Left lung (tissue), 4 donors: ENCODE measurements at regions not wholly inside any gene's neighbourhood (a gene's known extent, or its start where the extent isn't known, plus 50 kb on each side); places are given as distances from the start of the nearest gene placed in this dataset.

ENCODE experiments used
- ATAC-seq: fragments of 200-7000 bp; cut with Tn5 transposase; one replicate; pipeline ENCODE4 v1.9.1; 2020; ENCODE audit warnings: moderate library complexity
- DNase-seq, 4 donors: peaks; one replicate each; pipeline ENCODE4 v3.0.0-alpha.2; 2013 to 2020
- H3K27ac ChIP-seq, 2 donors: fragments of 200-600 bp; sonication (generic) in 1 of 2; one replicate each; pipeline versions ENCODE4 v1.5.0 to v1.8.0; 2020 to 2021
- H3K27me3 ChIP-seq, 2 donors: fragments of 200-600 bp; sonication (generic) in 1 of 2; one replicate each; pipeline versions ENCODE4 v1.5.0 to v1.8.0; 2020 to 2021
- H3K36me3 ChIP-seq, 2 donors: fragments of 200-600 bp; sonication (generic) in 1 of 2; one replicate each; pipeline versions ENCODE4 v1.5.0 to v1.8.0; 2020 to 2021
- H3K4me1 ChIP-seq, 2 donors: fragments of 200-600 bp; one replicate each; pipeline ENCODE4 v1.8.0; 2021
- H3K4me3 ChIP-seq, 2 donors: fragments of 200-600 bp; sonication (generic) in 1 of 2; one replicate each; pipeline versions ENCODE4 v1.5.0 to v1.8.0; 2020 to 2021; ENCODE audit warnings: mild to moderate bottlenecking in 1 of 2
- H3K9me3 ChIP-seq, 2 donors: fragments of 200-600 bp; sonication (generic) in 1 of 2; one replicate each; pipeline versions ENCODE4 v1.5.0 to v1.8.0; 2020 to 2021
- intact Hi-C, 2 donors: fragments of 100-400 bp; cut with DNase I; formaldehyde crosslinking; loops; one replicate each; pipeline versions ENCODE4 v1.11.2 to v1.14.2; 2022
- TF ChIP-seq, protein P1 (sequence below), 2 donors: fragments of 200-600 bp; sonication (generic) in 1 of 2; IDR thresholded peaks; one replicate each; pipeline versions ENCODE4 v1.5.0 to v1.8.0; 2021; ENCODE audit warnings: antibody characterized with exemption in 2 of 2
- donor health status: DM: no; HTN: yes; CAD: no.
- donor health status: DM: no; HTN: no; CAD: no.

GRCh38 chr13:33383724-33384577 lies 98.4 kb upstream of the STARD13 start:
- no peaks in the 10 kb centered on the region for H3K4me1 ChIP-seq
- DNase-seq (no peak), ATAC-seq (peak; percentile 70)
- no peaks in the 10 kb centered on the region for H3K9me3 ChIP-seq
- no peak overlapping the region for H3K4me3 ChIP-seq
- TF ChIP-seq, protein P1, sequence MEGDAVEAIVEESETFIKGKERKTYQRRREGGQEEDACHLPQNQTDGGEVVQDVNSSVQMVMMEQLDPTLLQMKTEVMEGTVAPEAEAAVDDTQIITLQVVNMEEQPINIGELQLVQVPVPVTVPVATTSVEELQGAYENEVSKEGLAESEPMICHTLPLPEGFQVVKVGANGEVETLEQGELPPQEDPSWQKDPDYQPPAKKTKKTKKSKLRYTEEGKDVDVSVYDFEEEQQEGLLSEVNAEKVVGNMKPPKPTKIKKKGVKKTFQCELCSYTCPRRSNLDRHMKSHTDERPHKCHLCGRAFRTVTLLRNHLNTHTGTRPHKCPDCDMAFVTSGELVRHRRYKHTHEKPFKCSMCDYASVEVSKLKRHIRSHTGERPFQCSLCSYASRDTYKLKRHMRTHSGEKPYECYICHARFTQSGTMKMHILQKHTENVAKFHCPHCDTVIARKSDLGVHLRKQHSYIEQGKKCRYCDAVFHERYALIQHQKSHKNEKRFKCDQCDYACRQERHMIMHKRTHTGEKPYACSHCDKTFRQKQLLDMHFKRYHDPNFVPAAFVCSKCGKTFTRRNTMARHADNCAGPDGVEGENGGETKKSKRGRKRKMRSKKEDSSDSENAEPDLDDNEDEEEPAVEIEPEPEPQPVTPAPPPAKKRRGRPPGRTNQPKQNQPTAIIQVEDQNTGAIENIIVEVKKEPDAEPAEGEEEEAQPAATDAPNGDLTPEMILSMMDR (IDR thresholded peaks at IDR 0.05) = no peak
- intact Hi-C loops = no loop called here
- no peaks in the 10 kb centered on the region for H3K36me3 ChIP-seq
- no peaks in the 10 kb centered on the region for H3K27me3 ChIP-seq
- no peak overlapping the region for H3K27ac ChIP-seq

DNA sequence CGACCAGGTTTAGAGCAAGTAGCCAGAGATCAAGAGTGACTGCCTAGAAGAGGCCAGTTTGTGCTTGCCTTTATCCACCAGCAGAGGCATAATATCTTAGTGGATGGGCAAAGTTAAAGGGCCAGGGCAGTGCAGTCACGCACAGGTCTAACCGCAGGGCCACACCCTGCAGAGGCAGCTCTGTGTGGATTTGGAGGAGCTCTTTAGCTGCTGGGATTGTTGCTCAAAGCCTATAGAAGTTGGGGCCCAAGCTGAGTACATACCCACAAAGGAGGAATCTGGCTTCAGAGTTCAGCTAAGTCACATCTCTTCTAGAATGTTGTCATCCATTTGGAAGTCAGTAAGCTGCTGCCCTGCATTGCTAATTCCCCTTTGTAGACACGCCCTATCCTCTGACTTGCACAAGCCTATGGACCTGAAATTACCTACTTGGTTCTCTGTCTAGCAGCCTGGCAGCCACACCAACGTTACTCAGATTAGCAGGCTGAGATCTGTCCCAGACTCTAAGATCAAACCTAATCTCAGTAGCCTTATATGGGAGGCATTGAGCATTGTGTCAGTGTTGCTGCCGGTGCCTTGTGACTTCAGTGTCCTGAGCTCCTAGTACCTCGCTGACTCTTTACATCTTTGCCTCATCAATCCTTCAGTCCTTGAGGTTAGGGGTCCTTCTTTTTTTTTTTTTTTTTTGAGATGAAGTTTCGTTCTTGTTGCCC lies 102.9 kb upstream of the STARD13 start:
- intact Hi-C loops = no loop called here
- no peak for DNase-seq
- H3K4me3 ChIP-seq = no peak overlapping the region
- H3K27me3 ChIP-seq = no peaks in the 10 kb centered on the region
- no peak overlapping the region for H3K27ac ChIP-seq
- TF ChIP-seq, protein P1 (IDR thresholded peaks at IDR 0.05) = no peak
- ATAC-seq = peak; percentile 40
- H3K36me3 ChIP-seq = no peaks in the 10 kb centered on the region
- H3K9me3 ChIP-seq = no peaks in the 10 kb centered on the region
- H3K4me1 ChIP-seq = no peaks in the 10 kb centered on the region

DNA sequence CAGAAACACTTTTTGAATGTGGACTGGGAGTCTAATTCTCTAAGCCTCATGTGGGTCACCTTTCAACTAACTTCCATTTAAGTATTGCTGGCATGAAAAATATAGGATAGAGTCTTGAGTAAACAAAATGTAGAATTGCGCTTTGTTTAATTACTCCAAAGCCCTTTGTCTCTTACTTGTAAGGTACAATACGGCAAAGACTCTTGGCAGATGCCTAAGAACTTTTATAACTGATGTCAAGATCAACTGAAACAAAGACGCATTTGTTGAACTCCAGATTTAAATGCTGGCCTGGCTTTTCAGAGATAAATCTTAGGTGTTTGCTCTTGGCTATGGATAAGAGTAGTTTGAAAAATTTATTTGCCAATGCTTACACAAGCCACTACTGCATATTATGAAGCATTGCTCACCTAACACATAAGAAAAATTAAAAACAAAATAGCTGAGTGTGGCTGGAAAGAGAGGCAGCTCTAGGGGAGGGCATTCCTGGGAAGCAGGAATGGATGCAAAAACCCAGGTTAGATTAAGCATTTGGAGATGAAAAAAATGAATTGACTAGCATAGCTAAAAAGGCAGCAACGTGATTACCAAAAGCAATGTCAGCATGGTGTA lies 107.3 kb upstream of the STARD13 start:
- Histone ChIP-seq H3K4me1 (no peaks in the 10 kb centered on the region), H3K27me3 (no peaks in the 10 kb centered on the region), H3K36me3 (no peaks in the 10 kb centered on the region), H3K27ac (no peak overlapping the region), H3K4me3 (no peak overlapping the region), H3K9me3 (no peaks in the 10 kb centered on the region)
- intact Hi-C loops = no loop called here
- ATAC-seq (no peak), DNase-seq (no peak)
- TF ChIP-seq, protein P1 (IDR thresholded peaks at IDR 0.05) = no peak

DNA sequence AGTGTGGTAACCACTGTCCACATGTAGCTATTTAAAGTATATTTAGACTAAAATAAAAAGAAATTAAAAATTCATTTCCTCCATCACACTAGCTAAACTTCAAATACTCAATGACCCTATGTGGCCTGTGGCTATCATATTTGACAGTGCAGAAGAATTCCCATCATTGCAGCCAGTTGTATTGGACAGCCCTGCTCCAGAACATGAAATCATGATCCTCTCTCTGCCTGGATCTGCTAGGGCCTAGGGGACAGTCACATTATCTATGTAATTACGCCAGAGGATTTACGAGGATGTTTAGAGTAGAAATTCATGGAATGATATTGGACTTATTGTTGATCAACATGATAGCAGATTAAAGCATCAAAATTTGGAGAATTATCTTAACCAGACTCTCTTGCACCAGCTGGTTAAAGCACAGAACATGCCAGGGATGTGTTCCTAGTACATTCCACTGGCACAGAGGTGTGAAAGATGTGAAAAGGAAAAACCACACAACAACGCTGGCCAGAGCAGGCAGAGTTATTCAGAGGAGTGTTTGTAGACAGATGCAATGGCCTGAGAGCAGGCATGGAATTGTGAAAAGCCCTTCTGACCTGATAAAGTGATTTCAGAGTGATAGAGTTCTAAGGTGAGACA lies 108.9 kb upstream of the STARD13 start:
- no peaks in the 10 kb centered on the region for H3K4me1 ChIP-seq
- DNase-seq = no peak
- no peaks in the 10 kb centered on the region for H3K27me3 ChIP-seq
- H3K9me3 ChIP-seq = no peaks in the 10 kb centered on the region
- H3K4me3 ChIP-seq = no peak overlapping the region
- TF ChIP-seq, protein P1 (IDR thresholded peaks at IDR 0.05) = no peak
- H3K27ac ChIP-seq = no peak overlapping the region
- intact Hi-C loops = no loop called here
- ATAC-seq = no peak
- H3K36me3 ChIP-seq = no peaks in the 10 kb centered on the region
